Heart right ventricle (tissue), 16 donors: ENCODE measurements at regions not wholly inside any gene's neighbourhood (a gene's known extent, or its start where the extent isn't known, plus 50 kb on each side); places are given as distances from the start of the nearest gene placed in this dataset.

Experiments
- ATAC-seq, 8 donors: fragments of 200-7000 bp; cut with Tn5 transposase; one replicate each; pipeline ENCODE4 v1.9.1; 2020; ENCODE audit warnings: mild to moderate bottlenecking in 8 of 8, moderate library complexity in 8 of 8, moderate number of reproducible peaks in 1 of 8
- DNase-seq, 2 donors: peaks; one replicate each; pipeline ENCODE4 v3.0.0-alpha.2; 2020
- H3K27ac ChIP-seq, 10 donors: fragments of 200-600 bp; sonication (generic) in 2 of 10; one replicate each; pipeline versions ENCODE4 v1.5.0 to v1.8.0; 2020 to 2022; ENCODE audit warnings: mild to moderate bottlenecking in 3 of 10
- H3K27me3 ChIP-seq, 7 donors: fragments of 200-600 bp; one replicate each; pipeline ENCODE4 v1.8.0; 2021 to 2022; ENCODE audit warnings: mild to moderate bottlenecking in 2 of 7
- H3K36me3 ChIP-seq, 9 donors: fragments of 200-600 bp; sonication (generic) in 1 of 9; one replicate each; pipeline versions ENCODE4 v1.5.0 to v1.8.0; 2020 to 2022; ENCODE audit warnings: mild to moderate bottlenecking in 2 of 9
- H3K4me1 ChIP-seq, 9 donors: fragments of 200-600 bp; sonication (generic) in 1 of 9; one replicate each; pipeline versions ENCODE4 v1.5.0 to v1.8.0; 2020 to 2022; ENCODE audit warnings: mild to moderate bottlenecking in 4 of 9
- H3K4me3 ChIP-seq, 10 donors: fragments of 200-600 bp; sonication (generic) in 2 of 10; one replicate each; pipeline versions ENCODE4 v1.5.0 to v1.8.0; 2020 to 2022; ENCODE audit warnings: mild to moderate bottlenecking in 7 of 10, moderate library complexity in 2 of 10
- H3K9me3 ChIP-seq, 11 donors: fragments of 200-600 bp in 10 of 11; sonication (generic) in 2 of 11; one replicate each; pipeline versions ENCODE4 v1.5.0 to v1.8.0; 2013 to 2022; ENCODE audit warnings: mild to moderate bottlenecking in 2 of 11, control low read depth in 1 of 11, moderate library complexity in 1 of 11
- CTCF ChIP-seq, 9 donors: fragments of 200-600 bp; sonication (generic) in 2 of 9; IDR thresholded peaks; one replicate each; pipeline versions ENCODE4 v1.5.0 to v1.8.0; 2021 to 2022; ENCODE audit warnings: antibody characterized with exemption in 9 of 9, mild to moderate bottlenecking in 5 of 9, moderate library complexity in 1 of 9
- WGBS, 2 donors: extraction: QIAGEN DNeasy Blood & Tissue Kit; methylation state at CpG; one replicate each; pipeline ENCODE4 v1.1.7; 2013; ENCODE audit warnings: inconsistent platforms in 1 of 2; 5-methylcytosine and 5-hydroxymethylcytosine counted together
- intact Hi-C, 10 donors: fragments of 100-400 bp; cut with DNase I; formaldehyde crosslinking; loops; one replicate each; pipeline versions ENCODE4 v1.11.1 to v1.14.2; 2022
- donor health status: Arrhythmogenic right ventricular cardiomyopathy.
- donor health status: ischemic (EF 13 %, LVEDD 7.1; RV severe dilation, severe dysfunction).
- donor health status: healthy with polysubstance abuse.
- donor health status: DM: no; HTN: yes; CAD: no.
- donor health status: DM: no; HTN: no; CAD: no.
- donor health status: ischemic (EF 25% LVEDD 6.9; RV normal size, moderate dysfunction).
- donor health status: ischemic (EF 25% LVEDD 5.7; RV mildly dilated, moderate dysfunction).
- donor health status: healthy.
- donor health status: DM: yes; HTN: yes; CAD: no.
- donor health status: Ischemic cardiomyopathy.
- donor health status: ischemic (EF 35%, LVEDD 5.7; RV mildly dilated, moderate dysfunction).
- donor health status: nonischemic (EF 11% LVEDD 7.7; RV severe dilation, severe dysfunction).
- donor health status: DM: yes; HTN: yes; CAD: no.
- donor health status: PGD.
- donor health status: ischemic (EF 29% LVEDD 5.4; RV normal size, mild dysfunction).
- donor health status: nonischemic (EF 23%, LVEDD 6.1; RV moderate dilation, normal function).

DNA sequence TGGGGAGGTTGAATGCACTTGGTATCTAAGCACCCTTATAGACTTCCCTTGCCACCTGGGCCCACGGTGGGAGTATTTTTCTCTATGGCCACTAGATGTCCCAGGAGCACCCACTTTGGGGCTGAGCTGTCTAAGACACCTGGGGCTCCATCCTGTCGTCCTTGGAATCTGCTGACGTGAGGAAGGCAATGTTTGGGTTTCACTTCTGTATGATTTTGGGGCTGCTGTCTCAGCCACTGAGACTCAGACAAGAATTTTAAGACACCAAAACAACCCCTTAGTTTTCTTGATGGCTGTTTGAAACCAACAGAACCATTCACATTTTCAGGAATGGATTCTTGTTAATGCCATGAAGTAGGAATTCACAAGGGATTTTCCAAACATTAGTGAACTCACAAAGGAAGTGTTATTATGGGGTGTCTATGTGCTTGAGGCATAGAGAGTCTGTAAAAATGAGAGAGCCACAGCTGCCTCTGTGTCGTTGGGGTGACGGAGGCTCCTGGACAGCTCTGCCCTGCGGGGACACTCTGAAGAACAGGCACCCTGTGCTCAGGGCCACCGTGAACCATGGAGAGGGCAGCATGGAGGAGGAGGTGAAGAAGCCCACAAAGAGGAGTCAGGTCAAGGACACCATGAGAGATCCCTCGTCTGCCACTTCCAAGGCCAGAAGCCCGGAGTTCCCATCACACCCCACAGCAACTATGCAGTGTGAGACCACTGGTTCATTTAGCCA is 106.8 kb upstream of the SPATA13 start:
- peak in 1 of 2 donors; percentile 56 for DNase-seq
- Histone ChIP-seq H3K27ac (peak overlapping the region in 8 of 10 donors; percentile 5 to 69 (median 38)), H3K27me3 (no peaks in the 10 kb centered on the region), H3K4me3 (peak overlapping the region in 2 of 10 donors; percentile 1 to 27), H3K9me3 (no peaks in the 10 kb centered on the region), H3K36me3 (no peaks in the 10 kb centered on the region), H3K4me1 (peaks cover 0 to 62% (median 29%) of the 10 kb centered on the region in 9 donors)
- peak; percentile 70 to 91 (median 80) for ATAC-seq
- intact Hi-C loops = loop anchor here in 8 of 10 donors (1.0 to 10.0 kb wide), 7 partner anchors 111 to 171 kb away; partner anchors contain the start of gene SPATA13 (in 1 of the 8)
- 54 to 55% methylated on average over 9 of the region's 9 CpGs for WGBS, 2 donors
- peak; percentile 49 to 79 (median 67) for TF ChIP-seq CTCF (IDR thresholded peaks at IDR 0.05)

GRCh38 chr13:24056616-24057137 is 103.8 kb upstream of the SPATA13 start:
- Histone ChIP-seq H3K4me3 (no peak overlapping the region), H3K36me3 (no peaks in the 10 kb centered on the region), H3K27me3 (no peaks in the 10 kb centered on the region), H3K4me1 (peaks cover 2 to 57% (median 29%) of the 10 kb centered on the region in 9 donors), H3K9me3 (no peaks in the 10 kb centered on the region), H3K27ac (peak overlapping the region in 1 of 10 donors; percentile 4)
- intact Hi-C loops = loop anchor here in 4 of 10 donors (2.0 to 10.0 kb wide), 4 partner anchors 106 to 168 kb away; partner anchors contain the start of gene SPATA13 (in 3 of the 4)
- no peak for TF ChIP-seq CTCF (IDR thresholded peaks at IDR 0.05)
- no peak for ATAC-seq
- DNase-seq = no peak
- 51 to 52% methylated on average over 8 of the region's 8 CpGs for WGBS, 2 donors

- no peak overlapping the region for H3K4me3 ChIP-seq
- intact Hi-C loops = no loop called here
- peaks cover 2 to 48% (median 17%) of the 10 kb centered on the region in 9 donors for H3K4me1 ChIP-seq
- H3K9me3 ChIP-seq = no peaks in the 10 kb centered on the region
- TF ChIP-seq CTCF (IDR thresholded peaks at IDR 0.05) = no peak
- no peaks in the 10 kb centered on the region for H3K36me3 ChIP-seq
- DNase-seq = no peak
- H3K27ac ChIP-seq = no peak overlapping the region
- H3K27me3 ChIP-seq = no peaks in the 10 kb centered on the region
- WGBS, 2 donors = 96 to 99% methylated on average over 2 of the region's 2 CpGs
- ATAC-seq = no peak
These were observed 99.5 kb upstream of the SPATA13 start for GRCh38 chr13:24060993-24061392.

DNA sequence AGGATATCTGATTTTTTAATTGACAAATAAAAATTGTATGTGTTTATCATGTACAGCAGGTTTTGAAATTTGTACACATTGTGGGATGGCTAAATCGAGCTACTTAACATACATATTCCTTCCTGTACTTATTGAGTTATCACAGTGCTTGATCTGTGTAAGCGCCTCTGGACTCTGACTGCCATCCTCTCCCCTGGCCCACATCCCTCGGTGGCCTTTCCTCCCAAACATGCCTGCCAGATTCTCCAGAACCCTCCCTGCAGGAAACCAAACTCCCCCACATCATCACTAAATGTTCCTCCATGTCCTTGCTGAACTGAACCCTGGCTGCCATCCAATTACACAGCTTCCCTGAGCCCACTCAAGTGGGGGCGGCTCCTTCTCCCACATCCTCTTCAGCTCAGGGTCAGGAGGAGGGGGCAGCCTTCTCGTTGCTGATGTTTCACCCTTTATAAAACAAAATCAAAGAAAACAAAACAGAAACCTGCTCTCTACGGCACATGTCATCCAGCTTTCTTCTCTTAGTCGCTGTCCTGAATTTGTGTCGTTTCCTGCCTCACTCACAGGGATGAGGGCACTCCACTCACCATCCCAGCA is 97.1 kb upstream of the SPATA13 start:
- intact Hi-C loops = no loop called here
- Histone ChIP-seq H3K36me3 (no peaks in the 10 kb centered on the region), H3K9me3 (no peaks in the 10 kb centered on the region), H3K4me3 (peak overlapping the region in 2 of 10 donors; percentile 12 to 19), H3K27me3 (no peaks in the 10 kb centered on the region), H3K27ac (peak overlapping the region; percentile 53 to 82 (median 70)), H3K4me1 (peaks cover 2 to 35% (median 14%) of the 10 kb centered on the region in 9 donors)
- 41 to 46% methylated on average over 8 of the region's 8 CpGs for WGBS, 2 donors
- DNase-seq (peak; percentile 29 to 77), ATAC-seq (peak; percentile 67 to 94 (median 86))
- no peak for TF ChIP-seq CTCF (IDR thresholded peaks at IDR 0.05)
